Peyer's patch (tissue), 4 donors: ENCODE measurements at regions not wholly inside any gene's neighbourhood (a gene's known extent, or its start where the extent isn't known, plus 50 kb on each side); places are given as distances from the start of the nearest gene placed in this dataset.

ENCODE experiments used
- POLR2A ChIP-seq, 2 donors: fragments of 450-650 bp; IDR thresholded peaks; one replicate each; pipeline ENCODE4 v1.5.1; 2017; ENCODE audit warnings: antibody characterized with exemption in 2 of 2, mild to moderate bottlenecking in 2 of 2, moderate library complexity in 2 of 2
- TF ChIP-seq, protein P1 (sequence below), 6 experiments: fragments of 450-650 bp in 4 of 6; fragments of 200-600 bp in 2 of 6; sonication (generic) in 1 of 6; IDR thresholded peaks; one replicate each; pipeline ENCODE4 v1.5.1; 2017 to 2019; ENCODE audit warnings: antibody characterized with exemption in 6 of 6, mild to moderate bottlenecking in 3 of 6, moderate library complexity in 1 of 6

DNA sequence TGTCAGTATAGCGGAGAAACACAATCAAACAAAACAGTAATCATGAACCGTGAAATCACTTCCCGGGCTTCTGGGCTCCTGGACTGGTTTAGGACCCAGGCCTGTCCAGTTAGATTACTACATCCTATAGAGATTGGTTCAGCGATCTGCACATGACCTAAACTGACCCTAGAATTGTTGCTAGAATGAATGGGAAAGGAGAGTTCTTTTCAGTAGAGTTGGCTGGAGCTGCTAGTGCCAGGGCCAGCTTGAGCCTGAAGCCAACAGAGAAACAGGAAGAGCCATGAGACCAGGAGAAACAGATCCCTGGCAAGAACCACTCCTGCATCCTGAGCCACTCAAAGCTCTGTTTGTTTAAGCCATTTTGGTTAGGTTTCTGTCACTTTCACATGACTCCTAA is 474.3 kb upstream of the C1orf87 start:
- TF ChIP-seq, protein P1, sequence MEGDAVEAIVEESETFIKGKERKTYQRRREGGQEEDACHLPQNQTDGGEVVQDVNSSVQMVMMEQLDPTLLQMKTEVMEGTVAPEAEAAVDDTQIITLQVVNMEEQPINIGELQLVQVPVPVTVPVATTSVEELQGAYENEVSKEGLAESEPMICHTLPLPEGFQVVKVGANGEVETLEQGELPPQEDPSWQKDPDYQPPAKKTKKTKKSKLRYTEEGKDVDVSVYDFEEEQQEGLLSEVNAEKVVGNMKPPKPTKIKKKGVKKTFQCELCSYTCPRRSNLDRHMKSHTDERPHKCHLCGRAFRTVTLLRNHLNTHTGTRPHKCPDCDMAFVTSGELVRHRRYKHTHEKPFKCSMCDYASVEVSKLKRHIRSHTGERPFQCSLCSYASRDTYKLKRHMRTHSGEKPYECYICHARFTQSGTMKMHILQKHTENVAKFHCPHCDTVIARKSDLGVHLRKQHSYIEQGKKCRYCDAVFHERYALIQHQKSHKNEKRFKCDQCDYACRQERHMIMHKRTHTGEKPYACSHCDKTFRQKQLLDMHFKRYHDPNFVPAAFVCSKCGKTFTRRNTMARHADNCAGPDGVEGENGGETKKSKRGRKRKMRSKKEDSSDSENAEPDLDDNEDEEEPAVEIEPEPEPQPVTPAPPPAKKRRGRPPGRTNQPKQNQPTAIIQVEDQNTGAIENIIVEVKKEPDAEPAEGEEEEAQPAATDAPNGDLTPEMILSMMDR (IDR thresholded peaks at IDR 0.05): no peak
- TF ChIP-seq POLR2A (IDR thresholded peaks at IDR 0.05): no peak
